Osteocyte (in vitro differentiated cells): ENCODE measurements at regions not wholly inside any gene's neighbourhood (a gene's known extent, or its start where the extent isn't known, plus 50 kb on each side); places are given as distances from the start of the nearest gene placed in this dataset.

Experiments
- DNase-seq: peaks from one replicate; pipeline ENCODE4 v3.0.0; 2021; ENCODE audit warnings: mixed read lengths; ENCODE audit not compliant: unreplicated experiment; ENCODE audit errors: extremely low spot score
- H3K27ac Mint-ChIP-seq: one replicate; pipeline ENCODE4 v1.8.0; 2021; ENCODE audit warnings: mild to moderate bottlenecking, mixed read lengths; ENCODE audit not compliant: unreplicated experiment
- H3K27me3 Mint-ChIP-seq: one replicate; pipeline ENCODE4 v1.8.0; 2021; ENCODE audit warnings: mixed read lengths; ENCODE audit not compliant: unreplicated experiment
- H3K36me3 Mint-ChIP-seq: one replicate; pipeline ENCODE4 v1.8.0; 2021; ENCODE audit warnings: mixed read lengths; ENCODE audit not compliant: unreplicated experiment
- H3K4me1 Mint-ChIP-seq: one replicate; pipeline ENCODE4 v1.8.0; 2021; ENCODE audit warnings: mixed read lengths; ENCODE audit not compliant: unreplicated experiment
- H3K4me3 Mint-ChIP-seq: one replicate; pipeline ENCODE4 v1.8.0; 2021; ENCODE audit warnings: mild to moderate bottlenecking, moderate library complexity, mixed read lengths; ENCODE audit not compliant: unreplicated experiment
- H3K9me3 Mint-ChIP-seq: one replicate; pipeline ENCODE4 v1.8.0; 2021; ENCODE audit warnings: mixed read lengths; ENCODE audit not compliant: unreplicated experiment
- CTCF ChIP-seq: fragments of 200-600 bp; sonication (generic); IDR thresholded peaks from 2 replicates; pipeline ENCODE4 v1.5.0; 2021; ENCODE audit warnings: antibody characterized with exemption, mild to moderate bottlenecking, moderate library complexity

- no peak for DNase-seq
- TF ChIP-seq CTCF: no peak
- H3K36me3 Mint-ChIP-seq: no peaks in the 10 kb centered on the region
- peaks cover 8% of the 10 kb centered on the region for H3K9me3 Mint-ChIP-seq
- no peaks in the 10 kb centered on the region for H3K27me3 Mint-ChIP-seq
- no peak overlapping the region for H3K27ac Mint-ChIP-seq
- H3K4me3 Mint-ChIP-seq: no peak overlapping the region
- H3K4me1 Mint-ChIP-seq: peaks cover 19% of the 10 kb centered on the region
Measured at GRCh38 chrX:15943391-15943790, 88.8 kb upstream of the AP1S2 start.

GRCh38 chrX:15942307-15942706 lies 87.7 kb upstream of the AP1S2 start:
- H3K27me3 Mint-ChIP-seq: no peaks in the 10 kb centered on the region
- no peak for TF ChIP-seq CTCF
- no peaks in the 10 kb centered on the region for H3K36me3 Mint-ChIP-seq
- H3K27ac Mint-ChIP-seq: no peak overlapping the region
- DNase-seq: no peak
- no peak overlapping the region for H3K4me3 Mint-ChIP-seq
- peaks cover 8% of the 10 kb centered on the region for H3K9me3 Mint-ChIP-seq
- peaks cover 8% of the 10 kb centered on the region for H3K4me1 Mint-ChIP-seq

GRCh38 chrX:15939737-15940136 lies 85.1 kb upstream of the AP1S2 start:
- Mint-ChIP-seq H3K36me3 (no peaks in the 10 kb centered on the region), H3K9me3 (peaks cover 8% of the 10 kb centered on the region), H3K27me3 (no peaks in the 10 kb centered on the region), H3K4me3 (no peak overlapping the region), H3K4me1 (no peaks in the 10 kb centered on the region), H3K27ac (no peak overlapping the region)
- no peak for TF ChIP-seq CTCF
- no peak for DNase-seq

GRCh38 chrX:15938072-15938471 lies 83.5 kb upstream of the AP1S2 start:
- H3K36me3 Mint-ChIP-seq: no peaks in the 10 kb centered on the region
- no peaks in the 10 kb centered on the region for H3K4me1 Mint-ChIP-seq
- no peak for DNase-seq
- no peak for TF ChIP-seq CTCF
- H3K27me3 Mint-ChIP-seq: no peaks in the 10 kb centered on the region
- no peak overlapping the region for H3K4me3 Mint-ChIP-seq
- no peak overlapping the region for H3K27ac Mint-ChIP-seq
- H3K9me3 Mint-ChIP-seq: peaks cover 8% of the 10 kb centered on the region

DNA sequence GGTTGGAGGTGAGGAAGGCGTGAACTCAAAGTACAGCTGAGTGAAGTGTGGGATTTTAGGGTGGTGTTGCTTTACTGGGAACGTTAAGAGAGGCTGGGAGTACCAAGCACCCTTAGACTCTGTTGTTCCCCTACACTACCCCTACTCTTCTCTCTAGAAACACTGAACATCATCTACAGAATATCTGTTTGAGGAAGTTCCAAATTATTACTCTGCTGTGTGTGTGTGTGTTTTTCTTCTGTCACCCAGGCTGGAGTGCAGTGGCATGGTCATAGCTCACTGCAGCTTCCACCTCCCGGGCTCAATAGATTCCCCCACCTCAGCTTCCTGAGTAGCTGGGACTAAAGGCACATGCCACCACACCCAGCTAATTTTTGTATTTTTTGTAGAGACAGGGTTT lies 76.7 kb upstream of the AP1S2 start:
- no peaks in the 10 kb centered on the region for H3K9me3 Mint-ChIP-seq
- H3K4me1 Mint-ChIP-seq: peaks cover 24% of the 10 kb centered on the region
- DNase-seq: no peak
- no peak for TF ChIP-seq CTCF
- H3K27me3 Mint-ChIP-seq: no peaks in the 10 kb centered on the region
- no peak overlapping the region for H3K27ac Mint-ChIP-seq
- H3K36me3 Mint-ChIP-seq: no peaks in the 10 kb centered on the region
- no peak overlapping the region for H3K4me3 Mint-ChIP-seq
